ENCODE measurements at regions not wholly inside any gene's neighbourhood (a gene's known extent, or its start where the extent isn't known, plus 50 kb on each side); places are given as distances from the start of the nearest gene placed in this dataset.

DNA sequence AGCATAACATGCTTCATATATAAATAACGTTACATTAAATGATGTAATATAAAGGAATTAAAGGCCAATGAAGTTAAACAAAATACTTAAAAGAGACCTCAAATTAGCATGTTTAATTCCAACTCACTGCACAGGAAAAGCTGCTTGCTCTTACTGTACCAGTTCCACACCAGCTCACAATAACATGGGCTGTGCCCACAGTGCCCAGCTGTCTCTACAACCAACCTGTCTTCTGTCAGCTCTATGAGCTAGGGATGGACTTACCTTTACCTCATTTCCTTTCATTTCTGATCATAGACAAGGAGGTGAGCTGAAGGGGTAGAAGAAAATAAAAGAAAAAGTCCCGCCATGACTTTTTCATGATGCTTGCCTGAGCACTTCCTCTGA lies 64.8 kb downstream of the NKX2-1 start:
- no peak for TF ChIP-seq TGIF2 (CRISPR knock-in tag; IDR thresholded peaks at IDR 0.05)
- TF ChIP-seq, protein P1, sequence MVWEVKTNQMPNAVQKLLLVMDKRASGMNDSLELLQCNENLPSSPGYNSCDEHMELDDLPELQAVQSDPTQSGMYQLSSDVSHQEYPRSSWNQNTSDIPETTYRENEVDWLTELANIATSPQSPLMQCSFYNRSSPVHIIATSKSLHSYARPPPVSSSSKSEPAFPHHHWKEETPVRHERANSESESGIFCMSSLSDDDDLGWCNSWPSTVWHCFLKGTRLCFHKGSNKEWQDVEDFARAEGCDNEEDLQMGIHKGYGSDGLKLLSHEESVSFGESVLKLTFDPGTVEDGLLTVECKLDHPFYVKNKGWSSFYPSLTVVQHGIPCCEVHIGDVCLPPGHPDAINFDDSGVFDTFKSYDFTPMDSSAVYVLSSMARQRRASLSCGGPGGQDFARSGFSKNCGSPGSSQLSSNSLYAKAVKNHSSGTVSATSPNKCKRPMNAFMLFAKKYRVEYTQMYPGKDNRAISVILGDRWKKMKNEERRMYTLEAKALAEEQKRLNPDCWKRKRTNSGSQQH (CRISPR knock-in tag; IDR thresholded peaks at IDR 0.05) = no peak
- TF ChIP-seq, protein P2, sequence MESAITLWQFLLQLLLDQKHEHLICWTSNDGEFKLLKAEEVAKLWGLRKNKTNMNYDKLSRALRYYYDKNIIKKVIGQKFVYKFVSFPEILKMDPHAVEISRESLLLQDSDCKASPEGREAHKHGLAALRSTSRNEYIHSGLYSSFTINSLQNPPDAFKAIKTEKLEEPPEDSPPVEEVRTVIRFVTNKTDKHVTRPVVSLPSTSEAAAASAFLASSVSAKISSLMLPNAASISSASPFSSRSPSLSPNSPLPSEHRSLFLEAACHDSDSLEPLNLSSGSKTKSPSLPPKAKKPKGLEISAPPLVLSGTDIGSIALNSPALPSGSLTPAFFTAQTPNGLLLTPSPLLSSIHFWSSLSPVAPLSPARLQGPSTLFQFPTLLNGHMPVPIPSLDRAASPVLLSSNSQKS (CRISPR knock-in tag; IDR thresholded peaks at IDR 0.05) = no peak
- no peak for TF ChIP-seq CBX8 (IDR thresholded peaks at IDR 0.05; ENCODE audit: borderline replicate concordance, extremely low read depth, low read depth, low read length, poor library complexity, severe bottlenecking)
